ENCODE measurements at regions not wholly inside any gene's neighbourhood (a gene's known extent, or its start where the extent isn't known, plus 50 kb on each side); places are given as distances from the start of the nearest gene placed in this dataset.

- TF ChIP-seq, protein P1, sequence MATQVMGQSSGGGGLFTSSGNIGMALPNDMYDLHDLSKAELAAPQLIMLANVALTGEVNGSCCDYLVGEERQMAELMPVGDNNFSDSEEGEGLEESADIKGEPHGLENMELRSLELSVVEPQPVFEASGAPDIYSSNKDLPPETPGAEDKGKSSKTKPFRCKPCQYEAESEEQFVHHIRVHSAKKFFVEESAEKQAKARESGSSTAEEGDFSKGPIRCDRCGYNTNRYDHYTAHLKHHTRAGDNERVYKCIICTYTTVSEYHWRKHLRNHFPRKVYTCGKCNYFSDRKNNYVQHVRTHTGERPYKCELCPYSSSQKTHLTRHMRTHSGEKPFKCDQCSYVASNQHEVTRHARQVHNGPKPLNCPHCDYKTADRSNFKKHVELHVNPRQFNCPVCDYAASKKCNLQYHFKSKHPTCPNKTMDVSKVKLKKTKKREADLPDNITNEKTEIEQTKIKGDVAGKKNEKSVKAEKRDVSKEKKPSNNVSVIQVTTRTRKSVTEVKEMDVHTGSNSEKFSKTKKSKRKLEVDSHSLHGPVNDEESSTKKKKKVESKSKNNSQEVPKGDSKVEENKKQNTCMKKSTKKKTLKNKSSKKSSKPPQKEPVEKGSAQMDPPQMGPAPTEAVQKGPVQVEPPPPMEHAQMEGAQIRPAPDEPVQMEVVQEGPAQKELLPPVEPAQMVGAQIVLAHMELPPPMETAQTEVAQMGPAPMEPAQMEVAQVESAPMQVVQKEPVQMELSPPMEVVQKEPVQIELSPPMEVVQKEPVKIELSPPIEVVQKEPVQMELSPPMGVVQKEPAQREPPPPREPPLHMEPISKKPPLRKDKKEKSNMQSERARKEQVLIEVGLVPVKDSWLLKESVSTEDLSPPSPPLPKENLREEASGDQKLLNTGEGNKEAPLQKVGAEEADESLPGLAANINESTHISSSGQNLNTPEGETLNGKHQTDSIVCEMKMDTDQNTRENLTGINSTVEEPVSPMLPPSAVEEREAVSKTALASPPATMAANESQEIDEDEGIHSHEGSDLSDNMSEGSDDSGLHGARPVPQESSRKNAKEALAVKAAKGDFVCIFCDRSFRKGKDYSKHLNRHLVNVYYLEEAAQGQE (IDR thresholded peaks at IDR 0.05; ENCODE audit: insufficient read depth in 1 of 2, low read depth in 2 of 2, low read length in 2 of 2) = no peak
- no peak for TF ChIP-seq FOXP2 (optimal IDR thresholded peaks at IDR 0.05; ENCODE audit: borderline replicate concordance, extremely low read depth, extremely low read length, insufficient read depth)
- no peak for TF ChIP-seq TAF1 (IDR thresholded peaks at IDR 0.05; ENCODE audit: borderline replicate concordance, insufficient read depth, low read length)
- TF ChIP-seq SIN3A (IDR thresholded peaks at IDR 0.05; ENCODE audit: borderline replicate concordance, insufficient read depth, low read length) = no peak
- no peak for TF ChIP-seq POLR2AphosphoS5 (IDR thresholded peaks at IDR 0.05; ENCODE audit: low read depth, low read length)
Measured at GRCh38 chr1:195735140-195735539, 873.1 kb downstream of the KCNT2 start.
